GM06990 (cell line): ENCODE measurements at regions not wholly inside any gene's neighbourhood (a gene's known extent, or its start where the extent isn't known, plus 50 kb on each side); places are given as distances from the start of the nearest gene placed in this dataset.

Experiments
- DNase-seq: peaks from one replicate; pipeline ENCODE4 v3.0.0-alpha.2; 2011; ENCODE audit not compliant: insufficient read length; ENCODE audit errors: extremely low read depth
- H3K27me3 ChIP-seq: replicated peaks from 2 replicates; pipeline ENCODE4 v1.6.0; 2011; ENCODE audit warnings: low read length; ENCODE audit not compliant: control insufficient read depth, insufficient read depth
- H3K36me3 ChIP-seq: 2 replicates; pipeline ENCODE4 v1.5.1; 2011; ENCODE audit warnings: low read length; ENCODE audit not compliant: control insufficient read depth, insufficient read depth
- H3K4me3 ChIP-seq: replicated peaks from 2 replicates; pipeline ENCODE4 v1.5.1; 2011; ENCODE audit warnings: low read depth, mild to moderate bottlenecking, control low read depth, low read length
- TF ChIP-seq, protein P1 (sequence below): IDR thresholded peaks from 2 replicates; pipeline ENCODE4 v1.5.1; 2011; ENCODE audit warnings: low read length, control low read depth, mild to moderate bottlenecking, inconsistent platforms; ENCODE audit not compliant: insufficient read depth, poor library complexity, severe bottlenecking

DNA sequence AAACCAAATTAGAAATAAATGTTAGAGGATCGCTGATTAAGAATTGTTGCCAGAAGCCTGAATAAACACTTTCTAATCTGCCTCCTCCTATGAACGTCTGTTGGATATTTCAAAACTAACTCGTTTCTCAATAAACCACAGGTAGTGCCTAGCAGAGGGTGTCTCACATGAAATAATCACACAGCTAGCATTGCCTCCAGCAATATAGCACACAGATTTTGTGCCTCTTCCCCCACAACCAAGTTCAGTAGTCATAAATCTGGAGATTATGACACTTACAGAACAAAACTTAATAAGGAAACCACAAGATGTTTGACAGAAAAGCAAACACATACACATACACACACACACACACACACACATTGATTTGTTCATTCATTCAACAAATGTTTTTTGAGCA lies 173.2 kb upstream of the CDH10 start:
- DNase-seq = no peak
- H3K4me3 ChIP-seq = no peak overlapping the region
- H3K27me3 ChIP-seq = no peaks in the 10 kb centered on the region
- TF ChIP-seq, protein P1, sequence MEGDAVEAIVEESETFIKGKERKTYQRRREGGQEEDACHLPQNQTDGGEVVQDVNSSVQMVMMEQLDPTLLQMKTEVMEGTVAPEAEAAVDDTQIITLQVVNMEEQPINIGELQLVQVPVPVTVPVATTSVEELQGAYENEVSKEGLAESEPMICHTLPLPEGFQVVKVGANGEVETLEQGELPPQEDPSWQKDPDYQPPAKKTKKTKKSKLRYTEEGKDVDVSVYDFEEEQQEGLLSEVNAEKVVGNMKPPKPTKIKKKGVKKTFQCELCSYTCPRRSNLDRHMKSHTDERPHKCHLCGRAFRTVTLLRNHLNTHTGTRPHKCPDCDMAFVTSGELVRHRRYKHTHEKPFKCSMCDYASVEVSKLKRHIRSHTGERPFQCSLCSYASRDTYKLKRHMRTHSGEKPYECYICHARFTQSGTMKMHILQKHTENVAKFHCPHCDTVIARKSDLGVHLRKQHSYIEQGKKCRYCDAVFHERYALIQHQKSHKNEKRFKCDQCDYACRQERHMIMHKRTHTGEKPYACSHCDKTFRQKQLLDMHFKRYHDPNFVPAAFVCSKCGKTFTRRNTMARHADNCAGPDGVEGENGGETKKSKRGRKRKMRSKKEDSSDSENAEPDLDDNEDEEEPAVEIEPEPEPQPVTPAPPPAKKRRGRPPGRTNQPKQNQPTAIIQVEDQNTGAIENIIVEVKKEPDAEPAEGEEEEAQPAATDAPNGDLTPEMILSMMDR = no peak
- no peaks in the 10 kb centered on the region for H3K36me3 ChIP-seq

DNA sequence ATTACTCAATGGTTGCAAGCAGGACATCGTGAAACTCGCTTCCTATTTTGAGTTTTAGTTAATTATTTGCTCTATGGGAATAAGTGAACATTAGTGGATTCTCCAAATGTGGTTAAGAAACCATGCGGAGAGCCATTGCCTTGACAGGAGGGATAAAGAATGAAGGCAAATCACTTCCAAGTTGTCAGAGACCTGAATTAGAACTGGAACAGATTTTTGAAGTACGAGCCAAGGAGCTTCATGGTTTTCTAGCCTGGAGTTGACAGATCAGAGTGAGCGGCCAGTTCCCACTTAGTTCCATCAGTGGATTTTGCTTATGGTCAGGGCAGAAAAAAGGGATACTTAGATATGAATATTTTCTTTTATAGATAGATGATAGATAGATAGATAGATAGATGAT lies 171.4 kb upstream of the CDH10 start:
- Histone ChIP-seq H3K36me3 (no peaks in the 10 kb centered on the region), H3K27me3 (no peaks in the 10 kb centered on the region), H3K4me3 (no peak overlapping the region)
- TF ChIP-seq, protein P1 = no peak
- DNase-seq = no peak

DNA sequence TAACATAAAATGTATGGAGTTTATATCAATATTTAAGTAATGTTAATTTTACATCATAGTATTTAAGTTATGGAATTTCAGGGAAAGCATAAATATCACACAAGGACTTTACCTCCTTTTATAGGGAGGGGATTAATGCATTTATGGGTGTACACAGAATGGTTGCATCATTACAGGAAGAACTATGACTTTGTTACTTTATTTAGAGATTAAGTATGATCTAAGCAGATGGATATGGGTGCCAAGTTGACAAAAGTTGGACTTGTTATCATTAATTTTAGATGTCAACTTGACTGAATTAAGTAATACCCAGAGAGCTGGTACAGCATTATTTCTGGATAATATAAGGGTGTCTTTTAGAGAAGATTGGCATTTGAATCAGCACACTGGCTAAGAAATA lies 160.5 kb upstream of the CDH10 start:
- Histone ChIP-seq H3K27me3 (no peaks in the 10 kb centered on the region), H3K36me3 (no peaks in the 10 kb centered on the region), H3K4me3 (no peak overlapping the region)
- DNase-seq = no peak
- TF ChIP-seq, protein P1 = no peak

DNA sequence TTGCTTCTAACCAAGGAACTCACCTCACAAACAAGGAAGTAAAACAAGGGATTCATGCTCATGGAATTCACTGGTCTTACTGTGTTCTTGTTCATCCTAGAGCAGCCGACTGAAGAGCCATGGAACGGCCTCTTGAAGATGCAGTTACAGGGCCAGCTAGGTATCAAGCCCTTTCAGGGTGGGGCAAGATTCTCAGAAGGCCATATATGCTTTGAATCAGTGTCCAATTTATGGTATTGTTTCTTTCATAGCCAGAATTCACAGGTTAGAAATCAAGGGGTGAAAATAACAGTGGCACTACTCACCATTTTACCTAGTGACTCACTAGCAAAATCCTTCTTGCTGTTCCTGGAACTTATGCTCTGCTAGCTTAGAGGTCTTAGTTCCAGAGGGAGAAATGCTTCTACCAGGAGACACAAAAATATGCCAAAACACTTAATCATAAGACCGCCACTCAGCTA lies 159.5 kb upstream of the CDH10 start:
- TF ChIP-seq, protein P1 = no peak
- no peaks in the 10 kb centered on the region for H3K36me3 ChIP-seq
- H3K27me3 ChIP-seq = no peaks in the 10 kb centered on the region
- DNase-seq = no peak
- no peak overlapping the region for H3K4me3 ChIP-seq

DNA sequence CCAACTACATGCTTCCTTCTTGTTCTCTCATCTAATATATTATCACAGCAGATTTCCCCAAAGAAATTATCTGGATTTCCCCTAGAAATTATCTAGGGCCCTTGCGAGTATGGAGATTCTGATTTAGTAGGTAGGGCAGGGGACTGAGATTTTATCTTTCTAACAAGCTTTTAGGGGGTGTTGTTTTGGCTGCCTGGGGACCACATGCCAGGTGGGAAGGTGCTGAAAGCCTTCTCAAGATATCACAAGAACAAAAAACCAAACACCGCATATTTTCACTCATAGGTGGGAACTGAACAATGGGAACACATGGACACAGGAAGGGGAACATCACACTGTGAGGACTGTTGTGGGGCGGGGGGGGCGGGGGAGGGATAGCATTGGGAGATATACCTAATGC lies 146.5 kb upstream of the CDH10 start:
- TF ChIP-seq, protein P1 = no peak
- no peak for DNase-seq
- Histone ChIP-seq H3K36me3 (no peaks in the 10 kb centered on the region), H3K4me3 (no peak overlapping the region), H3K27me3 (no peaks in the 10 kb centered on the region)
